HL-60 (cell line): ENCODE measurements at regions not wholly inside any gene's neighbourhood (a gene's known extent, or its start where the extent isn't known, plus 50 kb on each side); places are given as distances from the start of the nearest gene placed in this dataset.

Experiments used
- GABPA ChIP-seq: IDR thresholded peaks from 2 replicates; pipeline ENCODE4 v1.6.1; 2012; ENCODE audit warnings: low read depth
- POLR2AphosphoS5 ChIP-seq: IDR thresholded peaks from 2 replicates; pipeline ENCODE4 v1.6.1; 2012; ENCODE audit warnings: low read depth
- SPI1 ChIP-seq: IDR thresholded peaks from 2 replicates; pipeline ENCODE4 v1.6.1; 2012; ENCODE audit warnings: low read depth, mild to moderate bottlenecking, borderline replicate concordance
- TF ChIP-seq, protein P1 (sequence below): IDR thresholded peaks from one replicate; pipeline ENCODE4 v1.5.1; 2011; ENCODE audit warnings: low read length, control low read depth, inconsistent platforms; ENCODE audit not compliant: insufficient read depth
- TF ChIP-seq, protein P2 (sequence below): IDR thresholded peaks from 2 replicates; pipeline ENCODE4 v1.6.1; 2012; ENCODE audit warnings: low read depth; ENCODE audit not compliant: insufficient replicate concordance

DNA sequence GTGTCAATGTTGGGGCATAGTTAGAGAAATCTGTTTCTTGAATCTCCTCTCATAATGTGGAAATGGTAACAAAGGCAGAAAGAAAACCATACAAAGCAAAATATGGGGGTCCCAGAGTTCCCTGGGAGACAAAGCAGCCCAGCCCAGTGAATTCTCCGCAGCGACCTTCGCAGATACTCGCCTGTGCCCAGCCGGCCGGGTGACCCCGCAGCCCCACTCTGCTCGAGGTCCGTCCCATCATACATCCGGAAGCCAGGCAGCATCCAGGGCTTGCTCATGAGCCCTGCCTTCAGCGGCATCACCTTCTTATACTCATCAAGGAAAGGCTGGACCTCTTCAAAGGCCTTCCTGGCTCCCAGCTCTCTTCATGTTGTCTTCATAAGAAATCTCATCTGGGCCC lies 774.8 kb upstream of the ID2 start:
- TF ChIP-seq, protein P1, sequence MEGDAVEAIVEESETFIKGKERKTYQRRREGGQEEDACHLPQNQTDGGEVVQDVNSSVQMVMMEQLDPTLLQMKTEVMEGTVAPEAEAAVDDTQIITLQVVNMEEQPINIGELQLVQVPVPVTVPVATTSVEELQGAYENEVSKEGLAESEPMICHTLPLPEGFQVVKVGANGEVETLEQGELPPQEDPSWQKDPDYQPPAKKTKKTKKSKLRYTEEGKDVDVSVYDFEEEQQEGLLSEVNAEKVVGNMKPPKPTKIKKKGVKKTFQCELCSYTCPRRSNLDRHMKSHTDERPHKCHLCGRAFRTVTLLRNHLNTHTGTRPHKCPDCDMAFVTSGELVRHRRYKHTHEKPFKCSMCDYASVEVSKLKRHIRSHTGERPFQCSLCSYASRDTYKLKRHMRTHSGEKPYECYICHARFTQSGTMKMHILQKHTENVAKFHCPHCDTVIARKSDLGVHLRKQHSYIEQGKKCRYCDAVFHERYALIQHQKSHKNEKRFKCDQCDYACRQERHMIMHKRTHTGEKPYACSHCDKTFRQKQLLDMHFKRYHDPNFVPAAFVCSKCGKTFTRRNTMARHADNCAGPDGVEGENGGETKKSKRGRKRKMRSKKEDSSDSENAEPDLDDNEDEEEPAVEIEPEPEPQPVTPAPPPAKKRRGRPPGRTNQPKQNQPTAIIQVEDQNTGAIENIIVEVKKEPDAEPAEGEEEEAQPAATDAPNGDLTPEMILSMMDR: no peak
- TF ChIP-seq, protein P2, sequence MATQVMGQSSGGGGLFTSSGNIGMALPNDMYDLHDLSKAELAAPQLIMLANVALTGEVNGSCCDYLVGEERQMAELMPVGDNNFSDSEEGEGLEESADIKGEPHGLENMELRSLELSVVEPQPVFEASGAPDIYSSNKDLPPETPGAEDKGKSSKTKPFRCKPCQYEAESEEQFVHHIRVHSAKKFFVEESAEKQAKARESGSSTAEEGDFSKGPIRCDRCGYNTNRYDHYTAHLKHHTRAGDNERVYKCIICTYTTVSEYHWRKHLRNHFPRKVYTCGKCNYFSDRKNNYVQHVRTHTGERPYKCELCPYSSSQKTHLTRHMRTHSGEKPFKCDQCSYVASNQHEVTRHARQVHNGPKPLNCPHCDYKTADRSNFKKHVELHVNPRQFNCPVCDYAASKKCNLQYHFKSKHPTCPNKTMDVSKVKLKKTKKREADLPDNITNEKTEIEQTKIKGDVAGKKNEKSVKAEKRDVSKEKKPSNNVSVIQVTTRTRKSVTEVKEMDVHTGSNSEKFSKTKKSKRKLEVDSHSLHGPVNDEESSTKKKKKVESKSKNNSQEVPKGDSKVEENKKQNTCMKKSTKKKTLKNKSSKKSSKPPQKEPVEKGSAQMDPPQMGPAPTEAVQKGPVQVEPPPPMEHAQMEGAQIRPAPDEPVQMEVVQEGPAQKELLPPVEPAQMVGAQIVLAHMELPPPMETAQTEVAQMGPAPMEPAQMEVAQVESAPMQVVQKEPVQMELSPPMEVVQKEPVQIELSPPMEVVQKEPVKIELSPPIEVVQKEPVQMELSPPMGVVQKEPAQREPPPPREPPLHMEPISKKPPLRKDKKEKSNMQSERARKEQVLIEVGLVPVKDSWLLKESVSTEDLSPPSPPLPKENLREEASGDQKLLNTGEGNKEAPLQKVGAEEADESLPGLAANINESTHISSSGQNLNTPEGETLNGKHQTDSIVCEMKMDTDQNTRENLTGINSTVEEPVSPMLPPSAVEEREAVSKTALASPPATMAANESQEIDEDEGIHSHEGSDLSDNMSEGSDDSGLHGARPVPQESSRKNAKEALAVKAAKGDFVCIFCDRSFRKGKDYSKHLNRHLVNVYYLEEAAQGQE: no peak
- no peak for TF ChIP-seq GABPA
- no peak for TF ChIP-seq POLR2AphosphoS5
- TF ChIP-seq SPI1: no peak
